Suprapubic skin (tissue), 4 donors: ENCODE measurements at regions not wholly inside any gene's neighbourhood (a gene's known extent, or its start where the extent isn't known, plus 50 kb on each side); places are given as distances from the start of the nearest gene placed in this dataset.

Experiments
- CTCF ChIP-seq, 2 donors: fragments of 200-600 bp in 1 of 2; fragments of 450-650 bp in 1 of 2; sonication (generic) in 1 of 2; IDR thresholded peaks; one replicate each; pipeline ENCODE4 v1.5.1; 2016 to 2019; ENCODE audit warnings: antibody characterized with exemption in 2 of 2, mild to moderate bottlenecking in 1 of 2, moderate library complexity in 1 of 2
- EP300 ChIP-seq: sonication (generic); formaldehyde crosslinking; IDR thresholded peaks from one replicate; pipeline ENCODE4 v1.6.1; 2017; ENCODE audit warnings: antibody characterized with exemption
- POLR2A ChIP-seq, 2 donors: fragments of 450-650 bp; IDR thresholded peaks; one replicate each; pipeline ENCODE4 v1.6.1; 2017; ENCODE audit warnings: antibody characterized with exemption in 2 of 2, mild to moderate bottlenecking in 2 of 2, moderate library complexity in 2 of 2
- POLR2AphosphoS5 ChIP-seq, 3 donors: sonication (generic); formaldehyde crosslinking; IDR thresholded peaks; one replicate each; pipeline ENCODE4 v1.6.1; 2017; ENCODE audit warnings: antibody characterized with exemption in 3 of 3

DNA sequence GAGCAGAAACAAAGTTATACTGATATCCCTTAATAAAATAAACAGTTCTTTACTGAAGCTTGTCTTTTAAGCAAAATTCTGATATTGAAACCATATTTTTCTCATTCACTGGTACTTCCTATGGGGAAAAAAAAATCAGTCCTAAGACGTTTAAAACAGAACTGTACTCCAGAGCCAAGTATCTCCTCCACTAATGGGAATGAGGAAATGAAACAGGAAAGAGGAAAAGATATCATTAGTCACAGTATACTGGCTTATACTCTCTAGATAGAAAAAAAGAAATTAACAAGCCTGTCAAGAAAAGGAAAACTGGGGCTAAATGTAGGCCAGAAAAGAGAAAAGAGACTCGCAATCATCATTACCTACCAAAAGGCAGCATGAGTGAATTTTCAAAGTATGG lies 252.7 kb downstream of the CENPC start:
- TF ChIP-seq POLR2AphosphoS5 (IDR thresholded peaks at IDR 0.05) (no peak), POLR2A (IDR thresholded peaks at IDR 0.05) (no peak), CTCF (IDR thresholded peaks at IDR 0.05) (no peak), EP300 (no peak)
